Liver (tissue), 3 donors: ENCODE measurements at regions not wholly inside any gene's neighbourhood (a gene's known extent, or its start where the extent isn't known, plus 50 kb on each side); places are given as distances from the start of the nearest gene placed in this dataset.

ENCODE experiments used
- CTCF ChIP-seq: fragments of 150-350 bp; IDR thresholded peaks from 2 replicates; pipeline ENCODE4 v1.5.1; 2017; ENCODE audit warnings: improper control_type of control experiment, low read depth, low read length; ENCODE audit not compliant: missing input control
- EGR1 ChIP-seq, 2 donors: IDR thresholded peaks; 2 replicates each; pipeline ENCODE4 v1.6.1; 2016 to 2018; ENCODE audit warnings: antibody characterized with exemption in 2 of 2, low read depth in 2 of 2
- GABPA ChIP-seq, 2 donors: IDR thresholded peaks in 1 of 2; conservative IDR thresholded peaks in 1 of 2; 2 replicates each; pipeline ENCODE4 v1.6.1; 2016; ENCODE audit warnings: antibody characterized with exemption in 2 of 2, mild to moderate bottlenecking in 1 of 2, moderate library complexity in 1 of 2
- HNF4A ChIP-seq, 2 donors: conservative IDR thresholded peaks; 2 replicates each; pipeline ENCODE4 v1.6.1; 2016; ENCODE audit warnings: antibody characterized with exemption in 2 of 2, mild to moderate bottlenecking in 2 of 2
- HNF4G ChIP-seq: IDR thresholded peaks from 2 replicates; pipeline ENCODE4 v1.6.1; 2016; ENCODE audit warnings: antibody characterized with exemption
- JUND ChIP-seq, 2 donors: IDR thresholded peaks; 2 replicates each; pipeline ENCODE4 v1.6.1; 2016; ENCODE audit warnings: antibody characterized with exemption in 2 of 2
- MAX ChIP-seq: IDR thresholded peaks from 2 replicates; pipeline ENCODE4 v1.6.1; 2016; ENCODE audit warnings: antibody characterized with exemption
- RAD21 ChIP-seq, 2 donors: IDR thresholded peaks; 2 replicates each; pipeline ENCODE4 v1.6.1; 2016; ENCODE audit warnings: antibody characterized with exemption in 2 of 2, mild to moderate bottlenecking in 2 of 2
- REST ChIP-seq: IDR thresholded peaks from 2 replicates; pipeline ENCODE4 v1.6.1; 2016; ENCODE audit warnings: antibody characterized with exemption, mild to moderate bottlenecking
- RXRA ChIP-seq, 2 donors: IDR thresholded peaks; 2 replicates each; pipeline ENCODE4 v1.6.1; 2017 to 2018; ENCODE audit warnings: antibody characterized with exemption in 2 of 2, mild to moderate bottlenecking in 1 of 2
- SP1 ChIP-seq: IDR thresholded peaks from 2 replicates; pipeline ENCODE4 v1.6.1; 2018; ENCODE audit warnings: antibody characterized with exemption, mild to moderate bottlenecking
- TAF1 ChIP-seq: conservative IDR thresholded peaks from 2 replicates; pipeline ENCODE4 v1.6.1; 2016; ENCODE audit warnings: antibody characterized with exemption, mild to moderate bottlenecking
- YY1 ChIP-seq: IDR thresholded peaks from 2 replicates; pipeline ENCODE4 v1.6.1; 2016; ENCODE audit warnings: antibody characterized with exemption, mild to moderate bottlenecking
- ZBTB33 ChIP-seq: IDR thresholded peaks from 2 replicates; pipeline ENCODE4 v1.6.1; 2016; ENCODE audit warnings: antibody characterized with exemption
- donor health status: healthy.
- donor health status: healthy.

GRCh38 chrX:113009029-113009428 lies 168.4 kb upstream of the AMOT start:
- TF ChIP-seq ZBTB33 (no peak), CTCF (no peak), HNF4A (conservative IDR thresholded peaks at IDR 0.05) (no peak), RXRA (IDR thresholded peaks at IDR 0.05) (no peak), GABPA (IDR thresholded peaks at IDR 0.05 in 1 of 2, conservative IDR thresholded peaks at IDR 0.05 in 1 of 2) (no peak), TAF1 (no peak), SP1 (no peak), EGR1 (IDR thresholded peaks at IDR 0.05; ENCODE audit: low read depth in 2 of 2) (no peak), RAD21 (IDR thresholded peaks at IDR 0.05) (no peak), REST (no peak), JUND (IDR thresholded peaks at IDR 0.05) (no peak), YY1 (no peak), MAX (no peak), HNF4G (no peak)
